OCI-M1 (cell line): ENCODE measurements at regions not wholly inside any gene's neighbourhood (a gene's known extent, or its start where the extent isn't known, plus 50 kb on each side); places are given as distances from the start of the nearest gene placed in this dataset.
"Not testable (repeated sequence)": the region's sequence is repeated elsewhere in the genome, so short reads cannot be mapped to it uniquely, and the experiment has no call there.

Experiments
- DNase-seq: peaks from one replicate; lab custom pipeline; 2025; lab: John Stamatoyannopoulos, UW

GRCh38 chr2:228793116-228793515, 478.0 kb downstream of the PID1 start:
- DNase-seq = no peak

DNA sequence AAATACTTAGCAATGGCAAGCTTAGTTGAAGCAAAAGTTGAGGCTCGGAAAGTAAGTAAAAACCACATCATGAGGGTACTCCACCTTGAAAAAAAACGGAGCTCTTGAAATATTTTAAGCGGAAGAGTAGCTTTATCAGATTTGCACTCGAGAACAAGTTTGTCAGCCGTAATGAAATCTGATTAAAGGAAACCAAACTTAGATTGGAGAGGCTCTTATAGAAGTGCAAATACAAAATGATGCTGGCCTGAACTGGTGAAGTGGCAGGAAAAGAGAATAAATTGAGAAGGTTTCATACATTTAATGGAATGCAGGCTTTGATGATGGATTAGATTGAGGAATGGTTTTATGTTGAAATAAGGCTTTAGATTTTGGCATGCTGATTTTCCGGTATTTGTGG, 484.2 kb downstream of the PID1 start:
- no peak for DNase-seq

DNA sequence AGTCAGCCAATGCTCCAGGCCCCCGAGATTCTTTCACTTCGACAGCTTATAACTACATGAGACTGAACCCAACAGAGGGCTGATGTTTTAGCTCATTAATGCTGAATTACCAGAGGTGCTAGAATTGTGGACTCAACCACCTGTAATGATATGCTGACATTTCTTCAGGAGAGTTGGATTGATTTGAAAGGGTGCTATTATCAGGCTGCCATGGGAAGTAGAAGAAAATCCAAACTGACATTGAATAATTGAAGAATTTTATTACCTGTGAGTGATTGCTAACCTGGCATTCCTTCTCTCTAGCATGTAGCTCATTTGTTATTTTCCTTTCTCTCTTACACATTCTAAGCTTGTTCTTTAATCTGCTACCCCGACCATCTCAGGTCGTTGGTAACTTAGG, 488.8 kb downstream of the PID1 start:
- no peak for DNase-seq

DNA sequence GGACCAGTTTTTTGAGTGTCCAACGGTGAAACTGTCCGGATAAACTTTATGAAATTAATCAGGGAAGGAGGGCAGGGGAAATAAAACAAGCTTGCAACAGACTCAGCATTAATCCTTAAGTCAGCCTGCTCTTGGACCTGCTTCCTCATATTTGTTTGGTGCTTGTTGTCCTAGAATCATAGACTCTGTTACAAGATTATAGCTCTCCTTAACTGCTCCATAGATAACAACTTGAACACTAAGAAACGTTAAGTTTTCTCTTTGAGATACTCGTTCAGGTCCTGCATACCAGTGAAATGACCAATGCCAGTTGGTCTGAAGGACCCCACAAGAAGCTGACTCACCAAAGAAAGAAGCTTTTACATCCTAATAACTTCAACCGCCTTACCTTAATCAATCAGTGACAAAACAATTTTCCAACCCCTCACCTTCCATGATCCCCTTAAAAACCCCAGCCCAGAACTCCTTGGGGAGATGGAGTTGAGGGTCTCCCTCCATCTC, 493.2 kb downstream of the PID1 start:
- DNase-seq = no peak

- no peak for DNase-seq
These were observed 496.5 kb downstream of the PID1 start for GRCh38 chr2:228774548-228774947.

GRCh38 chr2:228771774-228772173, 499.3 kb downstream of the PID1 start:
- no peak for DNase-seq

- no peak for DNase-seq
These were observed 499.8 kb downstream of the PID1 start for GRCh38 chr2:228771315-228771714.

- DNase-seq = no peak
These were observed 502.3 kb downstream of the PID1 start for GRCh38 chr2:228768818-228769217.

GRCh38 chr2:228768141-228768540, 502.9 kb downstream of the PID1 start:
- not testable (repeated sequence) for DNase-seq

- no peak for DNase-seq
These were observed 503.9 kb downstream of the PID1 start for GRCh38 chr2:228767196-228767595.

GRCh38 chr2:228763379-228763981, 507.6 kb downstream of the PID1 start:
- no peak for DNase-seq

DNA sequence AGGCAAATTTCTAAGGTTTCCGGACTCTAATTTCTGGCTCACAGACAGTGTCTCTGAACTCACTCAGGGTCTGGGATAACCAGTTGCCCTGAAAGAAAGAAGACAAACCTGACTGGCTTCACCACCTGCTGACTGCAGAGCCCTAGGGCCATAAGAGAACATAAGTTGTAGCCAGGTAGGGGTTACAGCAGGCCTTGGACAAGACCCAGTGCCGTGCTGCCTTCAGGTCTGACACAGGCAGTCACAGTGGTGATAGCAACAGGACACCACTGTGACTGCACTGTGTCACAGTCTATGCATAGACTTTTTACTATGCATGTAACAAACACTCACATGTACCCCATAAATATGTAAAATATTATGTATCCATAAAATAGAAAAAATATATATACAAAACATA, 508.5 kb downstream of the PID1 start:
- no peak for DNase-seq

- DNase-seq = not testable (repeated sequence)
These were observed 515.4 kb downstream of the PID1 start for GRCh38 chr2:228755661-228756060.

- DNase-seq = peak; percentile 3
These were observed 523.6 kb downstream of the PID1 start for GRCh38 chr2:228747483-228747882.

DNA sequence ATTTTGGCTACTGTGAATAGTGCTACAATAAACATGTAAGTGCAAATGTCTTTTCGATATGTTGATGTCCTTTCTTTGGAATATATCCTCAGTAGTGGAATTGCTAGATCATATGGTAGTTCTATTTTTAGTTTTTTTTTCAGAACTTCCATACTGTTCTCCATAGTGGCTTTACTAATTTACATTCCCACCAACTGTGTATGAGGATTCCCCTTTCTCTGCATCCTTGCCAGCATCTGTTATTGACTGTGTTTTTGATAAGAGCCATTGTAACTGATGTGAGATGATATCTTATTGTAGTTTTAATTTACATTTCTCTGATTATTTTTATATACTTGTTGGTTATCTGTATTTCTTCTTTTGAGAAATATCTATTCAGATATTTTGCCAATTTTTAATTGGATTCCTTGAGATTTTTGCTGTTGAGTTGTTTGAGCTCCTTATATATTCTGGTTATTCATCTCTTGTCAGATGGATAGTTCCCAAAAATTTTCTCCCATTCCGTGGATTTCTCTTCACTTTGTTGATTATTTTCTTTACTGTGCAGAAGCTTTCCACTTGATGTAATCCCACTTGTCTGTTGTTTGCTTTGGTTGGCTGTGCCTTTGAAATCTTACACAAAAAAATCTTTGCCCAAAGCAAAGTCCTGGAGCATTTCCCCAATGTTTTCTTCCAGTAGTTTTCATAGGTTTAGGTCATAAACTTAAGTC, 532.3 kb downstream of the PID1 start:
- DNase-seq = no peak

DNA sequence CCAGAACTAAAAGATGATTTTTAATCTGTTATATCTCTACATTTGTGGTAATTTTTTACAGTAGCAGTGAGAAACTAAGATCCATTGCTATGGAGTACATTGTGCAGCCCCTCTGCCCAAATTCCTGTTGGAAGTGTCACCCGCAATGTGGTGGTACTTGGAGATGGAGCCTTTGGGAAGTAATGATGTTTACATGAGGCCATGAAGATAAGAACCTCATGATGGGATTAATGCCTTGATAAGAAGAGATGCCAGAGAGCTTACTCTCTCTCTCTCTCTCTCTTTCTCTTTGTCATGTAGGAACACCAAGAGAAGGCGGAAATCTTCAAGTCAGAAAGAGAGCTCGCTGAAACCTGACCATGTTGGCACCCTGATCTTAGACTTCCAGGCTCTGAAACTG, 535.4 kb downstream of the PID1 start:
- DNase-seq = no peak

GRCh38 chr2:228731517-228731916, 539.6 kb downstream of the PID1 start:
- DNase-seq = no peak

- DNase-seq = no peak
These were observed 542.1 kb downstream of the PID1 start for GRCh38 chr2:228728961-228729360.

GRCh38 chr2:228725031-228725430, 543.5 kb upstream of the SPHKAP start:
- no peak for DNase-seq

DNA sequence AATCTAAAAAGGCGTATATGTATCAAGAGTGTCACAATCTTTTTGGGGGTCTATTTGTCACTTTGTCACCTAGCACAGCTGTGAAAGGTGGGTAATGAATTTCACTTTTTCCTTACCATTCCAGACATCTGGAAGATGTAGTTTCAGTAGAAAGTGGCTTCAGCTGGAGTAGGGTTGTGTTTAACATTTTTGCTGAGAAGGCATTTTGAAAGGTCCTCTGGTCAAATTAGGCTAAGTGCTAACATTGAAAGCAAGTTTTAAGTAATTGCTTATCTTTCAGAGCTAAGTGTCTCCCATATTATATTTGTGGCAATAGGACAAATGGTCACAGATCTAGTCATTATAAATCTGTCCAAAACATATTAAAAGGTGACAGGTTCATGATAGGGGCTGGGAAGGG, 542.1 kb upstream of the SPHKAP start:
- no peak for DNase-seq

DNA sequence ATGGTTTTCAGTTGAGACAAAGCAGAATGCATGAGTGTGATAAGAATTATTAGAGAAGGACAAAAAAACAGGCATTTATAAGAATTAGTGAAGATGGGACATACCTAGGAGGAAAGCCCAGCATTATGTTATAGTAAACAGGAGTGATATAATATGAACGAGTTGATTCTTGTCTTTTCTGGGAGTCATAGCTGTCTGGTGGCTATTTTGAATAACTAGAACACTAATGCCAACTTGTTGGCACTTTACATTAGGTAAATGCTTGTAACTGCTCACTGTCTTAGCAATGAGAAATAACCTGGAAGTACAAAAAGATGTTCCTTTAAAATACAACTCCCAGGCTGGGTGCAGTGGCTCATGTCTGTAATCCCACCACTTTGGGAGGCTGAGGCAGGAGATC, 540.8 kb upstream of the SPHKAP start:
- no peak for DNase-seq

DNA sequence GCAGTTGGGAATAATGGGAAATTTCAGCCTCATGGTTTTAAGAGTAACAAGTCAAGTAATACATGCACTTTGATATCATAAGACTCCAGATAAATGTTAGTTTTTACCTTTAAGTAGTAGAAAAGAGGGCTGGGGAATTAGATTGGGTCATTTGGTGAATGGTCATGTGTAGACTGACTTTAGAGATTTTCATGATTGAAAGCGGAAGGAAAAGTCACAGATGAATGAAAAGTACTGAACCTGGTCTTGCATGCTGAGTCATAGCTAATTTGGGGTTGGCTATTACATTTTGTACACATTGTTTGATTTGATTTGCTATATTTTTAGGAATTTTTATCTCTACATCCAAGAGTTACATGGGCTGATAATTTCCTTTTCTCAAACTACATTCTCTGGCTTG, 539.4 kb upstream of the SPHKAP start:
- DNase-seq = no peak

DNA sequence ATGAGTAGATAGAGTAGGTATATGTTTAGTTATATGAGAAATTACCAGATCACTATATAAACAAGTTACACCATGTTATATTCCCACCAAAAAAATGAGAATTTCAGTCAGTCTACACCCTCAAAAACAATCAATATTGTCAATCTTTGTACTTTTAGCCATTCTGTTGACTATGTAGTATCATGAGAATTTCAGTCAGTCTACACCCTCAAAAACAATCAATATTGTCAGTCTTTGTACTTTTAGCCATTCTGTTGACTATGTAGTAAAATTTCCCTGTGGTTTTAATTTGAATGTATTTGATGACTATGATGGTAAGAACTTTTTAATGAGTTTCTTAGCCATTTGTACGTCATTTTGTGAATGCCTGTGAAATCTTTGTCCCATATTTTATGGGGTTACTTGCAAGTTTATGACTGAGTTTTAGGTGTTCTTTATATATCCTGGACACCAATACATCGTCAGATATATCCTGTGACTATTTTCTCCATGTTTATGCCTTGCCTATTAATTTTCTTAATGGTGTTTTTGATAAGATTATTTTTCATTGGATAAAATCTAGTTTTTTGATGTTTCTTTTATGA, 528.4 kb upstream of the SPHKAP start:
- DNase-seq = no peak
